H1 (cell line): ENCODE measurements at regions not wholly inside any gene's neighbourhood (a gene's known extent, or its start where the extent isn't known, plus 50 kb on each side); places are given as distances from the start of the nearest gene placed in this dataset.

Experiments
- CTCF ChIA-PET: fragments of 300-600 bp; sonication (Branson Sonifier 250); formaldehyde crosslinking; loops from one replicate; lab custom pipeline; 2021; ENCODE audit not compliant: partially characterized antibody; lab: Charles Lee
- POLR2A ChIA-PET: fragments of 300-600 bp; sonication (Branson Sonifier 250); formaldehyde crosslinking; loops from one replicate; lab custom pipeline; 2021; ENCODE audit warnings: inconsistent platforms; ENCODE audit not compliant: partially characterized antibody; lab: Charles Lee
- DNase-seq, 2 experiments: peaks; one replicate each; pipeline versions ENCODE4 v3.0.0 to v3.0.0-alpha.2; 2010 to 2022; ENCODE audit warnings: low spot score in 2 of 2, low read depth in 1 of 2, mixed read lengths in 1 of 2
- FAIRE-seq: peaks from 2 replicates; lab custom pipeline; 2011; peaks lifted over from hg19 to GRCh38; lab: Jason Lieb, UNC
- H2AFZ ChIP-seq: 2 replicates; pipeline ENCODE4 v1.8.1; 2012; ENCODE audit warnings: low read length, inconsistent platforms
- H2AK5ac ChIP-seq: 2 replicates; pipeline ENCODE4 v1.6.1; 2013; ENCODE audit warnings: low read depth, low read length
- H2BK120ac ChIP-seq: replicated peaks from 2 replicates; pipeline ENCODE3; 2013; ENCODE audit warnings: low read depth, low read length, inconsistent platforms
- H2BK12ac ChIP-seq: 2 replicates; pipeline ENCODE4 v1.6.1; 2013; ENCODE audit warnings: low read depth, low read length
- H2BK15ac ChIP-seq: 2 replicates; pipeline ENCODE4 v1.6.1; 2013; ENCODE audit warnings: low read length
- H2BK20ac ChIP-seq: 2 replicates; pipeline ENCODE4 v1.6.1; 2013; ENCODE audit warnings: low read length
- H2BK5ac ChIP-seq: 2 replicates; pipeline ENCODE4 v1.6.1; 2013; ENCODE audit warnings: low read depth, low read length
- H3K14ac ChIP-seq: 2 replicates; pipeline ENCODE4 v1.6.1; 2013; ENCODE audit warnings: inconsistent platforms; ENCODE audit not compliant: insufficient read length
- H3K18ac ChIP-seq: 2 replicates; pipeline ENCODE4 v1.6.1; 2013; ENCODE audit warnings: low read length; ENCODE audit errors: extremely low read depth
- H3K23ac ChIP-seq: 2 replicates; pipeline ENCODE4 v1.6.1; 2013; ENCODE audit warnings: inconsistent platforms; ENCODE audit not compliant: insufficient read length
- H3K23me2 ChIP-seq: 2 replicates; pipeline ENCODE4 v1.6.1; 2013; ENCODE audit warnings: low read depth, low read length
- H3K27ac ChIP-seq: 2 replicates; pipeline ENCODE4 v1.6.1; 2011; ENCODE audit warnings: low read depth, low read length, inconsistent platforms
- H3K27me3 ChIP-seq, 4 experiments: replicated peaks in 1 of 4; 1 replicate in 1 of 4; 2 replicates in 3 of 4; pipeline versions ENCODE4 v1.6.1 to v1.8.1; 2011 to 2013; ENCODE audit warnings: low read length in 3 of 4, mild to moderate bottlenecking in 3 of 4, inconsistent platforms in 2 of 4, mixed read lengths in 2 of 4, moderate library complexity in 1 of 4; ENCODE audit not compliant: control insufficient read depth in 3 of 4, insufficient read depth in 3 of 4; ENCODE audit errors: extremely low read depth in 1 of 4
- H3K36me3 ChIP-seq, 4 experiments: 2 replicates each; pipeline versions ENCODE4 v1.6.1 to v1.8.1; 2011 to 2013; ENCODE audit warnings: mild to moderate bottlenecking in 4 of 4, low read length in 3 of 4, moderate library complexity in 2 of 4, control low read depth in 1 of 4, inconsistent platforms in 1 of 4; ENCODE audit not compliant: insufficient read depth in 4 of 4, control insufficient read depth in 2 of 4
- H3K4ac ChIP-seq: replicated peaks from 2 replicates; pipeline ENCODE3; 2013; ENCODE audit warnings: low read length, low read depth, mixed read lengths, inconsistent platforms; ENCODE audit not compliant: insufficient read length
- H3K4me1 ChIP-seq, 4 experiments: replicated peaks in 1 of 4; 1 replicate in 1 of 4; 2 replicates in 3 of 4; pipeline versions ENCODE4 v1.6.1 to v1.8.1; 2011 to 2013; ENCODE audit warnings: low read length in 3 of 4, inconsistent platforms in 2 of 4, mixed read lengths in 1 of 4; ENCODE audit not compliant: insufficient read depth in 4 of 4, control insufficient read depth in 3 of 4
- H3K4me2 ChIP-seq, 2 experiments: 2 replicates each; pipeline versions ENCODE4 v1.6.1 to v1.8.1; 2011 to 2013; ENCODE audit warnings: low read depth in 2 of 2, low read length in 2 of 2, control low read depth in 1 of 2, inconsistent platforms in 1 of 2, mild to moderate bottlenecking in 1 of 2; ENCODE audit not compliant: insufficient read depth in 1 of 2
- H3K4me3 ChIP-seq, 4 experiments: fragments of 200-600, 300-600 bp in 1 of 4; sonication (generic), shearing (Covaris generic), sonication (Bioruptor Twin) in 1 of 4; 2 replicates each; pipeline versions ENCODE4 v1.5.1 to v1.8.1; 2011 to 2016; ENCODE audit warnings: low read length in 4 of 4, low read depth in 3 of 4, control low read depth in 2 of 4, inconsistent platforms in 2 of 4, mild to moderate bottlenecking in 2 of 4, mixed read lengths in 1 of 4, moderate library complexity in 1 of 4; ENCODE audit not compliant: insufficient read depth in 2 of 4; ENCODE audit errors: extremely low read depth in 1 of 4
- H3K56ac ChIP-seq: replicated peaks from 2 replicates; pipeline ENCODE3; 2013; ENCODE audit warnings: low read depth, mild to moderate bottlenecking, mixed read lengths, low read length, inconsistent platforms; ENCODE audit not compliant: insufficient read length
- H3K79me1 ChIP-seq: 2 replicates; pipeline ENCODE4 v1.6.1; 2013; ENCODE audit warnings: low read depth, low read length, control low read depth
- H3K79me2 ChIP-seq, 2 experiments: 2 replicates each; pipeline versions ENCODE4 v1.6.1 to v1.8.1; 2012 to 2013; ENCODE audit warnings: low read length in 2 of 2, mild to moderate bottlenecking in 2 of 2, inconsistent platforms in 1 of 2; ENCODE audit not compliant: insufficient read depth in 2 of 2, control insufficient read depth in 1 of 2
- H3K9ac ChIP-seq, 4 experiments: replicated peaks in 1 of 4; 1 replicate in 1 of 4; 2 replicates in 3 of 4; pipeline versions ENCODE4 v1.6.1 to v1.8.1; 2011 to 2013; ENCODE audit warnings: low read depth in 3 of 4, low read length in 3 of 4, control low read depth in 2 of 4, mild to moderate bottlenecking in 2 of 4, moderate library complexity in 2 of 4, inconsistent platforms in 1 of 4; ENCODE audit errors: extremely low read depth in 1 of 4
- H3K9me3 ChIP-seq, 2 experiments: 2 replicates each; pipeline versions ENCODE4 v1.6.1 to v1.8.1; 2012 to 2013; ENCODE audit warnings: mild to moderate bottlenecking in 2 of 2, moderate library complexity in 2 of 2, control low read depth in 1 of 2, inconsistent platforms in 1 of 2, low read depth in 1 of 2, low read length in 1 of 2, mixed read lengths in 1 of 2; ENCODE audit not compliant: insufficient read depth in 2 of 2
- H4K20me1 ChIP-seq, 2 experiments: replicated peaks in 1 of 2; 2 replicates each; pipeline versions ENCODE3 to v1.8.1; 2011 to 2013; ENCODE audit warnings: inconsistent platforms in 2 of 2, low read length in 2 of 2, mild to moderate bottlenecking in 1 of 2; ENCODE audit not compliant: insufficient read depth in 2 of 2, control insufficient read depth in 1 of 2
- H4K5ac ChIP-seq: 2 replicates; pipeline ENCODE4 v1.6.1; 2013; ENCODE audit warnings: low read length, low read depth, mixed read lengths, inconsistent platforms; ENCODE audit not compliant: insufficient read length
- H4K8ac ChIP-seq: 2 replicates; pipeline ENCODE4 v1.8.0; 2013; ENCODE audit warnings: mild to moderate bottlenecking, moderate library complexity, low read length, inconsistent platforms; ENCODE audit not compliant: insufficient read depth; ENCODE audit errors: extremely low read depth
- H4K91ac ChIP-seq: replicated peaks from 2 replicates; pipeline ENCODE3; 2013; ENCODE audit warnings: low read length, mixed read lengths, inconsistent platforms; ENCODE audit not compliant: insufficient read length
- ASH2L ChIP-seq: fragments of 200-600, 300-600 bp; sonication (generic); IDR thresholded peaks from one replicate; pipeline ENCODE4 v1.7.1; 2017; ENCODE audit warnings: low read length
- BACH1 ChIP-seq: IDR thresholded peaks from 2 replicates; pipeline ENCODE4 v1.6.1; 2012; ENCODE audit warnings: low read length, improper control_type of control experiment
- BCL11A ChIP-seq, 2 experiments: IDR thresholded peaks; one replicate each; pipeline ENCODE4 v1.6.1; 2011; ENCODE audit warnings: low read depth in 2 of 2, low read length in 2 of 2, mild to moderate bottlenecking in 2 of 2
- CHD1 ChIP-seq: IDR thresholded peaks from 2 replicates; pipeline ENCODE4 v1.6.1; 2012; ENCODE audit warnings: low read depth, low read length, improper control_type of control experiment
- CREB1 ChIP-seq: IDR thresholded peaks from 2 replicates; pipeline ENCODE4 v1.6.1; 2012; ENCODE audit warnings: inconsistent platforms
- EP300 ChIP-seq, 2 experiments: IDR thresholded peaks; 1 replicate in 1 of 2; 2 replicates in 1 of 2; pipeline ENCODE4 v1.6.1; 2011 to 2012; ENCODE audit warnings: low read depth in 2 of 2, low read length in 2 of 2, mild to moderate bottlenecking in 2 of 2, borderline replicate concordance in 1 of 2, inconsistent platforms in 1 of 2, moderate library complexity in 1 of 2
- FOSL1 ChIP-seq: IDR thresholded peaks from 2 replicates; pipeline ENCODE4 v1.6.1; 2011; ENCODE audit warnings: mild to moderate bottlenecking, low read depth, low read length, moderate library complexity; ENCODE audit not compliant: insufficient read depth
- HDAC2 ChIP-seq, 2 experiments: fragments of 300-600 bp in 1 of 2; sonication (generic) in 1 of 2; IDR thresholded peaks; 2 replicates each; pipeline ENCODE4 v1.6.1; 2011 to 2012; ENCODE audit warnings: low read depth in 2 of 2, low read length in 2 of 2, mild to moderate bottlenecking in 2 of 2, moderate library complexity in 2 of 2, borderline replicate concordance in 1 of 2, inconsistent platforms in 1 of 2
- SIN3A ChIP-seq, 2 experiments: IDR thresholded peaks in 1 of 2; conservative IDR thresholded peaks in 1 of 2; 2 replicates each; pipeline ENCODE4 v1.6.1; 2011 to 2012; ENCODE audit warnings: low read length in 2 of 2, improper control_type of control experiment in 1 of 2, low read depth in 1 of 2, mild to moderate bottlenecking in 1 of 2
- SP2 ChIP-seq: IDR thresholded peaks from 2 replicates; pipeline ENCODE4 v1.6.1; 2012; ENCODE audit warnings: mild to moderate bottlenecking, low read length, inconsistent platforms
- WGBS, 2 experiments: shearing (Covaris generic) in 1 of 2; methylation state at CpG; one replicate each; pipeline versions ENCODE4 v1.1.6 to v1.1.7; 2013 to 2015; ENCODE audit warnings: low lambda C conversion rate in 2 of 2, mixed read lengths in 2 of 2, inconsistent platforms in 1 of 2, low coverage in 1 of 2, missing lambda C conversion rate in 1 of 2; ENCODE audit not compliant: insufficient replicate concordance in 2 of 2, insufficient coverage in 1 of 2, insufficient read length in 1 of 2; ENCODE audit errors: extremely low coverage in 1 of 2, missing lambda C conversion rate in 1 of 2; 5-methylcytosine and 5-hydroxymethylcytosine counted together
- TF ChIP-seq, protein P1 (sequence below): IDR thresholded peaks from 2 replicates; pipeline ENCODE4 v1.6.1; 2012; ENCODE audit warnings: low read length, inconsistent platforms
- TF ChIP-seq, protein P2 (sequence below): IDR thresholded peaks from 2 replicates; pipeline ENCODE4 v1.6.1; 2012; ENCODE audit warnings: inconsistent platforms

- H3K79me1 ChIP-seq, result no peaks in the 10 kb centered on the region
- no peaks in the 10 kb centered on the region for H3K36me3 ChIP-seq
- no peak overlapping the region for H2BK20ac ChIP-seq
- H3K4me2 ChIP-seq, result no peak overlapping the region
- no peak overlapping the region for H3K56ac ChIP-seq
- no peak overlapping the region for H3K18ac ChIP-seq
- H2AFZ ChIP-seq, result no peak overlapping the region
- no peak overlapping the region for H3K27ac ChIP-seq
- no peak overlapping the region for H3K14ac ChIP-seq
- H2AK5ac ChIP-seq, result no peak overlapping the region
- no peaks in the 10 kb centered on the region for H3K27me3 ChIP-seq
- H4K91ac ChIP-seq, result no peak overlapping the region
- CTCF ChIA-PET, result interaction anchor here (0.8 kb wide), 1 partner anchor 549 kb away, joined by 3 read pairs; no protein-coding TSS in a partner anchor
- H3K23ac ChIP-seq, result no peak overlapping the region
- no peak overlapping the region for H3K4ac ChIP-seq
- no peak overlapping the region for H4K5ac ChIP-seq
- no peaks in the 10 kb centered on the region for H3K9me3 ChIP-seq
- peaks cover 2% of the 10 kb centered on the region; the same call in 1 of the 2 replicates for H3K23me2 ChIP-seq
- H4K8ac ChIP-seq, result no peak overlapping the region
- H3K4me1 ChIP-seq, result no peaks in the 10 kb centered on the region
- POLR2A ChIA-PET, result no interaction called here
- H3K4me3 ChIP-seq, result no peak overlapping the region
- H2BK15ac ChIP-seq, result no peak overlapping the region
- H3K9ac ChIP-seq, result no peak overlapping the region
- DNase-seq, result no peak
- no peaks in the 10 kb centered on the region for H4K20me1 ChIP-seq
- no peaks in the 10 kb centered on the region for H3K79me2 ChIP-seq
- H2BK120ac ChIP-seq, result no peak overlapping the region
- WGBS, 2 experiments, result 83% methylated on average over 7 of the region's 7 CpGs; no CpG with 5 or more reads in 1 of the 2 experiments
- FAIRE-seq, result no peak
- no peak overlapping the region for H2BK12ac ChIP-seq
- no peak overlapping the region for H2BK5ac ChIP-seq
- TF ChIP-seq SIN3A (conservative IDR thresholded peaks at IDR 0.05 in 1 of 2, IDR thresholded peaks at IDR 0.05 in 1 of 2; ENCODE audit: low read depth in 1 of 2, low read length in 2 of 2), result no peak
- TF ChIP-seq, protein P1, sequence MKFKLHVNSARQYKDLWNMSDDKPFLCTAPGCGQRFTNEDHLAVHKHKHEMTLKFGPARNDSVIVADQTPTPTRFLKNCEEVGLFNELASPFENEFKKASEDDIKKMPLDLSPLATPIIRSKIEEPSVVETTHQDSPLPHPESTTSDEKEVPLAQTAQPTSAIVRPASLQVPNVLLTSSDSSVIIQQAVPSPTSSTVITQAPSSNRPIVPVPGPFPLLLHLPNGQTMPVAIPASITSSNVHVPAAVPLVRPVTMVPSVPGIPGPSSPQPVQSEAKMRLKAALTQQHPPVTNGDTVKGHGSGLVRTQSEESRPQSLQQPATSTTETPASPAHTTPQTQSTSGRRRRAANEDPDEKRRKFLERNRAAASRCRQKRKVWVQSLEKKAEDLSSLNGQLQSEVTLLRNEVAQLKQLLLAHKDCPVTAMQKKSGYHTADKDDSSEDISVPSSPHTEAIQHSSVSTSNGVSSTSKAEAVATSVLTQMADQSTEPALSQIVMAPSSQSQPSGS, result no peak
- TF ChIP-seq BACH1, result no peak
- no peak for TF ChIP-seq ASH2L
- TF ChIP-seq BCL11A (IDR thresholded peaks at IDR 0.05; ENCODE audit: low read depth in 2 of 2, low read length in 2 of 2), result no peak
- TF ChIP-seq, protein P2, sequence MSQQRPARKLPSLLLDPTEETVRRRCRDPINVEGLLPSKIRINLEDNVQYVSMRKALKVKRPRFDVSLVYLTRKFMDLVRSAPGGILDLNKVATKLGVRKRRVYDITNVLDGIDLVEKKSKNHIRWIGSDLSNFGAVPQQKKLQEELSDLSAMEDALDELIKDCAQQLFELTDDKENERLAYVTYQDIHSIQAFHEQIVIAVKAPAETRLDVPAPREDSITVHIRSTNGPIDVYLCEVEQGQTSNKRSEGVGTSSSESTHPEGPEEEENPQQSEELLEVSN, result no peak
- no peak for TF ChIP-seq EP300 (IDR thresholded peaks at IDR 0.05; ENCODE audit: borderline replicate concordance in 1 of 2, low read depth in 2 of 2, low read length in 2 of 2)
- TF ChIP-seq HDAC2 (IDR thresholded peaks at IDR 0.05; ENCODE audit: borderline replicate concordance in 1 of 2, low read depth in 2 of 2, low read length in 2 of 2), result no peak
- TF ChIP-seq SP2, result no peak
- TF ChIP-seq CHD1, result no peak
- TF ChIP-seq FOSL1, result no peak
- no peak for TF ChIP-seq CREB1
Measured at GRCh38 chr3:77869423-77869822, 829.5 kb downstream of the ROBO2 start.
